A673 (cell line): ENCODE measurements at regions not wholly inside any gene's neighbourhood (a gene's known extent, or its start where the extent isn't known, plus 50 kb on each side); places are given as distances from the start of the nearest gene placed in this dataset.

ENCODE experiments used
- BruUV-seq: library from RNA; stranded (reverse); fragments of 400-500 nt; replicated peaks from 2 replicates; lab custom pipeline; 2021; lab: Mats Ljungman, UMichigan
- CTCF ChIA-PET: fragments of 300-600 bp; sonication (Branson Sonifier 250); formaldehyde crosslinking; loops from one replicate; lab custom pipeline; 2022; ENCODE audit warnings: antibody characterized with exemption; lab: Charles Lee
- POLR2A ChIA-PET: fragments of 300-600 bp; sonication (Branson Sonifier 250); formaldehyde crosslinking; loops from one replicate; lab custom pipeline; 2022; ENCODE audit warnings: antibody characterized with exemption; ENCODE audit not compliant: low non-redundant PET; lab: Charles Lee
- DNase-seq: peaks from one replicate; pipeline ENCODE4 v3.0.0-alpha.2; 2015; ENCODE audit warnings: low spot score
- H3K27ac ChIP-seq: fragments of 200-600 bp; sonication (generic); 2 replicates; pipeline ENCODE4 v1.5.1; 2016; ENCODE audit warnings: mixed run types, low read depth, mild to moderate bottlenecking, mixed read lengths, antibody characterized with exemption, low read length; ENCODE audit not compliant: poor library complexity, severe bottlenecking
- H3K27me3 ChIP-seq: fragments of 200-600 bp; sonication (generic); replicated peaks from 2 replicates; pipeline ENCODE4 v1.6.1; 2017; ENCODE audit warnings: mixed run types, low read depth, mild to moderate bottlenecking, mixed read lengths, antibody characterized with exemption, low read length; ENCODE audit not compliant: insufficient read depth, poor library complexity
- H3K36me3 ChIP-seq: fragments of 200-600 bp; sonication (generic); 2 replicates; pipeline ENCODE4 v1.6.1; 2016; ENCODE audit warnings: mixed run types, mild to moderate bottlenecking, mixed read lengths, antibody characterized with exemption, low read length; ENCODE audit not compliant: insufficient read depth, poor library complexity, severe bottlenecking
- H3K4me1 ChIP-seq: fragments of 200-600 bp; sonication (generic); 2 replicates; pipeline ENCODE4 v1.6.1; 2017; ENCODE audit warnings: mixed run types, mild to moderate bottlenecking, mixed read lengths, antibody characterized with exemption, low read length; ENCODE audit not compliant: insufficient read depth, poor library complexity, severe bottlenecking
- H3K4me3 ChIP-seq: fragments of 200-600 bp; sonication (generic); 2 replicates; pipeline ENCODE4 v1.5.1; 2016; ENCODE audit warnings: low read depth, mixed run types, mild to moderate bottlenecking, mixed read lengths, low read length; ENCODE audit not compliant: poor library complexity, severe bottlenecking
- H3K9me3 ChIP-seq: fragments of 200-600 bp; sonication (generic); 2 replicates; pipeline ENCODE4 v1.6.1; 2016; ENCODE audit warnings: mixed run types, low read depth, mild to moderate bottlenecking, mixed read lengths, antibody characterized with exemption, low read length; ENCODE audit not compliant: poor library complexity, severe bottlenecking
- CTCF ChIP-seq: fragments of 300-800, 200-600 bp; sonication (generic); conservative IDR thresholded peaks from 2 replicates; pipeline ENCODE4 v1.5.1; 2017; ENCODE audit warnings: low read depth, mild to moderate bottlenecking, antibody characterized with exemption, low read length, moderate library complexity, mixed read lengths
- EZH2 ChIP-seq: fragments of 200-600 bp; sonication (generic); IDR thresholded peaks from 2 replicates; pipeline ENCODE4 v1.6.1; 2017; ENCODE audit warnings: borderline replicate concordance, low read depth, mild to moderate bottlenecking, mixed read lengths, antibody characterized with exemption, low read length; ENCODE audit not compliant: poor library complexity, severe bottlenecking
- intact Hi-C: fragments of 100-400 bp; cut with micrococcal nuclease; formaldehyde crosslinking; loops from one replicate; pipeline ENCODE4 v1.10.0; 2022; ENCODE audit not compliant: unreplicated experiment

GRCh38 chr1:55692726-55693125 is 477.6 kb upstream of the USP24 start:
- intact Hi-C loops = no loop called here
- Histone ChIP-seq H3K27ac (no peak overlapping the region), H3K27me3 (peaks cover 1% of the 10 kb centered on the region), H3K9me3 (no peaks in the 10 kb centered on the region), H3K36me3 (no peaks in the 10 kb centered on the region), H3K4me3 (no peak overlapping the region), H3K4me1 (no peaks in the 10 kb centered on the region)
- ChIA-PET POLR2A (no interaction called here), CTCF (no interaction called here)
- DNase-seq = no peak
- TF ChIP-seq EZH2 = no peak
- no peak for TF ChIP-seq CTCF
- no TSS peak for BruUV-seq

- ChIA-PET CTCF (no interaction called here), POLR2A (no interaction called here)
- Histone ChIP-seq H3K9me3 (no peaks in the 10 kb centered on the region), H3K4me1 (no peaks in the 10 kb centered on the region), H3K36me3 (no peaks in the 10 kb centered on the region), H3K27me3 (peaks cover 10% of the 10 kb centered on the region), H3K4me3 (no peak overlapping the region), H3K27ac (no peak overlapping the region)
- no peak for TF ChIP-seq EZH2
- TF ChIP-seq CTCF = no peak
- no TSS peak for BruUV-seq
- no peak for DNase-seq
- intact Hi-C loops = no loop called here
Observed at GRCh38 chr1:55690366-55690765, 475.2 kb upstream of the USP24 start.

- H3K27ac ChIP-seq = no peak overlapping the region
- no peak overlapping the region for H3K4me3 ChIP-seq
- peaks cover 10% of the 10 kb centered on the region for H3K27me3 ChIP-seq
- DNase-seq = no peak
- POLR2A ChIA-PET = no interaction called here
- no peaks in the 10 kb centered on the region for H3K4me1 ChIP-seq
- H3K36me3 ChIP-seq = no peaks in the 10 kb centered on the region
- no TSS peak for BruUV-seq
- TF ChIP-seq CTCF (no peak), EZH2 (no peak)
- no peaks in the 10 kb centered on the region for H3K9me3 ChIP-seq
- intact Hi-C loops = no loop called here
- CTCF ChIA-PET = no interaction called here
Observed at GRCh38 chr1:55689800-55690199, 474.6 kb upstream of the USP24 start.
